8988T (cell line): ENCODE measurements at regions not wholly inside any gene's neighbourhood (a gene's known extent, or its start where the extent isn't known, plus 50 kb on each side); places are given as distances from the start of the nearest gene placed in this dataset.
"Not testable (repeated sequence)": the region's sequence is repeated elsewhere in the genome, so short reads cannot be mapped to it uniquely, and the experiment has no call there.

Experiments
- DNase-seq: peaks from one replicate; pipeline ENCODE4 v3.0.0; 2011

- DNase-seq, result no peak
These were observed 481.7 kb upstream of the CADM1 start for GRCh38 chr11:115985896-115986295.

GRCh38 chr11:115984228-115984627, 480.0 kb upstream of the CADM1 start:
- DNase-seq, result no peak

- DNase-seq, result no peak
These were observed 478.5 kb upstream of the CADM1 start for GRCh38 chr11:115982666-115983065.

GRCh38 chr11:115981814-115982471, 477.7 kb upstream of the CADM1 start:
- no peak for DNase-seq

- no peak for DNase-seq
These were observed 476.9 kb upstream of the CADM1 start for GRCh38 chr11:115981104-115981481.

- DNase-seq, result no peak
These were observed 476.3 kb upstream of the CADM1 start for GRCh38 chr11:115980337-115981103.

GRCh38 chr11:115974703-115975102, 470.5 kb upstream of the CADM1 start:
- DNase-seq, result no peak

GRCh38 chr11:115967203-115967602, 463.0 kb upstream of the CADM1 start:
- DNase-seq, result not testable (repeated sequence)

GRCh38 chr11:115965767-115966504, 461.7 kb upstream of the CADM1 start:
- DNase-seq, result no peak

- DNase-seq, result no peak
These were observed 459.9 kb upstream of the CADM1 start for GRCh38 chr11:115964091-115964490.

- DNase-seq, result no peak
These were observed 458.9 kb upstream of the CADM1 start for GRCh38 chr11:115963156-115963555.

GRCh38 chr11:115961159-115962003, 457.2 kb upstream of the CADM1 start:
- DNase-seq, result no peak

GRCh38 chr11:115959081-115959486, 454.9 kb upstream of the CADM1 start:
- no peak for DNase-seq

GRCh38 chr11:115958089-115959000, 454.1 kb upstream of the CADM1 start:
- DNase-seq, result no peak

- DNase-seq, result no peak
These were observed 451.6 kb upstream of the CADM1 start for GRCh38 chr11:115955803-115956202.

GRCh38 chr11:115950660-115951059, 446.4 kb upstream of the CADM1 start:
- no peak for DNase-seq

GRCh38 chr11:115944596-115944995, 440.4 kb upstream of the CADM1 start:
- DNase-seq, result no peak

- no peak for DNase-seq
These were observed 437.8 kb upstream of the CADM1 start for GRCh38 chr11:115942011-115942410.

GRCh38 chr11:115941481-115941993, 437.3 kb upstream of the CADM1 start:
- no peak for DNase-seq

GRCh38 chr11:115941044-115941443, 436.8 kb upstream of the CADM1 start:
- DNase-seq, result no peak

- DNase-seq, result no peak
These were observed 435.7 kb upstream of the CADM1 start for GRCh38 chr11:115939731-115940421.
